ENCODE measurements at regions not wholly inside any gene's neighbourhood (a gene's known extent, or its start where the extent isn't known, plus 50 kb on each side); places are given as distances from the start of the nearest gene placed in this dataset.

DNA sequence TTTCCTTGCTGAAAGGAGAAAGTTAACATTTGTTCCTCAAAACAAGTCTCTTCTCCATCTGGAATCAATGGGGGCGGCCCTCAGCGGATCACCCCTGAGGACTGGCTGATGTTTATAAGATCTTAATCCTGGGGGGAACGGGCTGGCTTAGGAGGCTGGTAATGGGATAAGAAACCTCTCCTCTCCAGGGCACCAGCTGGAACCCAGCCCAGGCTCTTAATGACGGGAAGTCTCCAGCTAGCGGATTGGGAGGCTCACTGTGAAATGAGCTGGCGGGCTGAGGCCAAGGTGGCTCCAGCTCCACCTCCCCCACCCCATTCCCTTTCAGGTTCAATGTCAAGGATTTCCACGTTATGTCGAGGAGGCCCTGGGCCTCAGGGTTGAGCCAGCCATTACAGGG, 1133.0 kb downstream of the VRK1 start:
- Histone ChIP-seq H3K4me3 (ENCODE audit: low read depth, low read length) (no peak overlapping the region), H3K4me1 (ENCODE audit: control insufficient read depth, insufficient read depth, low read length) (no peaks in the 10 kb centered on the region), H3K36me3 (ENCODE audit: control insufficient read depth in 2 of 2, insufficient read depth in 1 of 2, low read length in 2 of 2) (no peaks in the 10 kb centered on the region), H3K27ac (ENCODE audit: extremely low read depth, low read depth, low read length) (no peak overlapping the region), H3K9me3 (ENCODE audit: control insufficient read depth, insufficient read depth, low read depth, low read length) (no peaks in the 10 kb centered on the region)
- CTCF ChIA-PET = no interaction called here
- TF ChIP-seq ZNF23 (tag by site-specific recombination; IDR thresholded peaks at IDR 0.05; ENCODE audit: borderline replicate concordance) = no peak
- POLR2A ChIA-PET = no interaction called here

- no peaks in the 10 kb centered on the region for H3K4me1 ChIP-seq (ENCODE audit: control insufficient read depth, insufficient read depth, low read length)
- H3K9me3 ChIP-seq (ENCODE audit: control insufficient read depth, insufficient read depth, low read depth, low read length) = no peaks in the 10 kb centered on the region
- H3K36me3 ChIP-seq (ENCODE audit: control insufficient read depth in 2 of 2, insufficient read depth in 1 of 2, low read length in 2 of 2) = no peaks in the 10 kb centered on the region
- POLR2A ChIA-PET = no interaction called here
- TF ChIP-seq ZNF157 (tag by site-specific recombination; IDR thresholded peaks at IDR 0.05) (no peak), SP3 (tag by site-specific recombination; IDR thresholded peaks at IDR 0.05) (no peak), GFI1B (tag by site-specific recombination; IDR thresholded peaks at IDR 0.05) (no peak), ZNF777 (tag by site-specific recombination; IDR thresholded peaks at IDR 0.05; ENCODE audit: borderline replicate concordance) (no peak), ZNF571 (tag by site-specific recombination; IDR thresholded peaks at IDR 0.05) (no peak), SCRT2 (tag by site-specific recombination; IDR thresholded peaks at IDR 0.05) (no peak), ZNF350 (tag by site-specific recombination; IDR thresholded peaks at IDR 0.05) (no peak), ZFP37 (tag by site-specific recombination; IDR thresholded peaks at IDR 0.05) (no peak), KLF1 (tag by site-specific recombination; IDR thresholded peaks at IDR 0.05) (no peak), REST (tag by site-specific recombination; IDR thresholded peaks at IDR 0.05) (no peak), ZNF843 (tag by site-specific recombination; IDR thresholded peaks at IDR 0.05) (no peak)
- TF ChIP-seq, protein P1, sequence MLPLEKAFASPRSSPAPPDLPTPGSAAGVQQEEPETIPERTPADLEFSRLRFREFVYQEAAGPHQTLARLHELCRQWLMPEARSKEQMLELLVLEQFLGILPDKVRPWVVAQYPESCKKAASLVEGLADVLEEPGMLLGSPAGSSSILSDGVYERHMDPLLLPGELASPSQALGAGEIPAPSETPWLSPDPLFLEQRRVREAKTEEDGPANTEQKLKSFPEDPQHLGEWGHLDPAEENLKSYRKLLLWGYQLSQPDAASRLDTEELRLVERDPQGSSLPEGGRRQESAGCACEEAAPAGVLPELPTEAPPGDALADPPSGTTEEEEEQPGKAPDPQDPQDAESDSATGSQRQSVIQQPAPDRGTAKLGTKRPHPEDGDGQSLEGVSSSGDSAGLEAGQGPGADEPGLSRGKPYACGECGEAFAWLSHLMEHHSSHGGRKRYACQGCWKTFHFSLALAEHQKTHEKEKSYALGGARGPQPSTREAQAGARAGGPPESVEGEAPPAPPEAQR (tag by site-specific recombination; IDR thresholded peaks at IDR 0.05) = no peak
- CTCF ChIA-PET = no interaction called here
- no peak overlapping the region for H3K27ac ChIP-seq (ENCODE audit: extremely low read depth, low read depth, low read length)
- H3K4me3 ChIP-seq (ENCODE audit: low read depth, low read length) = no peak overlapping the region
Observed at GRCh38 chr14:97931273-97931672, 1134.1 kb downstream of the VRK1 start.

GRCh38 chr14:97942921-97943320, 1145.7 kb downstream of the VRK1 start:
- no peak overlapping the region for H3K4me3 ChIP-seq (ENCODE audit: low read depth, low read length)
- CTCF ChIA-PET = no interaction called here
- H3K36me3 ChIP-seq (ENCODE audit: control insufficient read depth in 2 of 2, insufficient read depth in 1 of 2, low read length in 2 of 2) = no peaks in the 10 kb centered on the region
- POLR2A ChIA-PET = no interaction called here
- no peaks in the 10 kb centered on the region for H3K9me3 ChIP-seq (ENCODE audit: control insufficient read depth, insufficient read depth, low read depth, low read length)
- H3K27ac ChIP-seq (ENCODE audit: extremely low read depth, low read depth, low read length) = no peak overlapping the region
- H3K4me1 ChIP-seq (ENCODE audit: control insufficient read depth, insufficient read depth, low read length) = no peaks in the 10 kb centered on the region
- TF ChIP-seq SP7 (tag by site-specific recombination; IDR thresholded peaks at IDR 0.05) = no peak
- TF ChIP-seq, protein P2, sequence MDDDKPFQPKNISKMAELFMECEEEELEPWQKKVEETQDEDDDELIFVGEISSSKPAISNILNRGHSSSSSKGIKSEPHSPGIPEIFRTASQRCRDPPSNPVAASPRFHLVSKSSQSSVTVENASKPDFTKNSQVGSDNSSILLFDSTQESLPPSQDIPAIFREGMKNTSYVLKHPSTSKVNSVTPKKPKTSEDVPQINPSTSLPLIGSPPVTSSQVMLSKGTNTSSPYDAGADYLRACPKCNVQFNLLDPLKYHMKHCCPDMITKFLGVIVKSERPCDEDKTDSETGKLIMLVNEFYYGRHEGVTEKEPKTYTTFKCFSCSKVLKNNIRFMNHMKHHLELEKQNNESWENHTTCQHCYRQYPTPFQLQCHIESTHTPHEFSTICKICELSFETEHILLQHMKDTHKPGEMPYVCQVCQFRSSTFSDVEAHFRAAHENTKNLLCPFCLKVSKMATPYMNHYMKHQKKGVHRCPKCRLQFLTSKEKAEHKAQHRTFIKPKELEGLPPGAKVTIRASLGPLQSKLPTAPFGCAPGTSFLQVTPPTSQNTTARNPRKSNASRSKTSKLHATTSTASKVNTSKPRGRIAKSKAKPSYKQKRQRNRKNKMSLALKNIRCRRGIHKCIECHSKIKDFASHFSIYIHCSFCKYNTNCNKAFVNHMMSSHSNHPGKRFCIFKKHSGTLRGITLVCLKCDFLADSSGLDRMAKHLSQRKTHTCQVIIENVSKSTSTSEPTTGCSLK (tag by site-specific recombination; IDR thresholded peaks at IDR 0.05) = no peak
- no peak for TF ChIP-seq ZNF133 (tag by site-specific recombination; IDR thresholded peaks at IDR 0.05)
- TF ChIP-seq ZNF621 (tag by site-specific recombination; IDR thresholded peaks at IDR 0.05) = no peak
- no peak for TF ChIP-seq PATZ1 (tag by site-specific recombination; IDR thresholded peaks at IDR 0.05)
- TF ChIP-seq PRDM10 (tag by site-specific recombination; IDR thresholded peaks at IDR 0.05) = no peak
- no peak for TF ChIP-seq ZNF626 (tag by site-specific recombination; IDR thresholded peaks at IDR 0.05)
